ENCODE measurements at regions not wholly inside any gene's neighbourhood (a gene's known extent, or its start where the extent isn't known, plus 50 kb on each side); places are given as distances from the start of the nearest gene placed in this dataset.
"Not testable (repeated sequence)": the region's sequence is repeated elsewhere in the genome, so short reads cannot be mapped to it uniquely, and the experiment has no call there.

- not testable (repeated sequence) for TF ChIP-seq POLR2A, CTCF (IDR thresholded peaks at IDR 0.05)
These were observed 136.4 kb upstream of the SPRED2 start for GRCh38 chr2:65568656-65569440.

Data from gastroesophageal sphincter (tissue), 3 donors.